Tibial nerve (tissue), 4 donors: ENCODE measurements at regions not wholly inside any gene's neighbourhood (a gene's known extent, or its start where the extent isn't known, plus 50 kb on each side); places are given as distances from the start of the nearest gene placed in this dataset.

Source experiments
- DNase-seq, 2 donors: peaks; one replicate each; pipeline ENCODE4 v3.0.0-alpha.2; 2019; ENCODE audit warnings: low spot score in 2 of 2
- H3K27ac ChIP-seq, 4 donors: fragments of 200-600 bp; sonication (generic) in 3 of 4; one replicate each; pipeline ENCODE4 v1.5.1; 2017 to 2019; ENCODE audit warnings: mild to moderate bottlenecking in 1 of 4
- H3K27me3 ChIP-seq, 2 donors: fragments of 200-600 bp; sonication (generic) in 1 of 2; one replicate each; pipeline versions ENCODE4 v1.5.1 to v1.6.0; 2017 to 2019
- H3K36me3 ChIP-seq, 3 donors: fragments of 200-600 bp; sonication (generic); one replicate each; pipeline ENCODE4 v1.5.1; 2018 to 2019
- H3K4me1 ChIP-seq, 4 donors: fragments of 200-600 bp; sonication (generic) in 3 of 4; one replicate each; pipeline ENCODE4 v1.5.1; 2017 to 2019
- H3K4me3 ChIP-seq, 4 donors: fragments of 200-600 bp; sonication (generic) in 3 of 4; one replicate each; pipeline ENCODE4 v1.5.1; 2017 to 2019; ENCODE audit warnings: mild to moderate bottlenecking in 1 of 4, moderate library complexity in 1 of 4
- H3K9me3 ChIP-seq, 4 donors: fragments of 200-600 bp; sonication (generic) in 3 of 4; one replicate each; pipeline ENCODE4 v1.5.1; 2017 to 2019
- CTCF ChIP-seq, 5 experiments: fragments of 200-600 bp in 3 of 5; fragments of 450-650 bp in 2 of 5; sonication (generic) in 3 of 5; IDR thresholded peaks; one replicate each; pipeline ENCODE4 v1.5.1; 2016 to 2019; ENCODE audit warnings: antibody characterized with exemption in 5 of 5, mild to moderate bottlenecking in 3 of 5, moderate library complexity in 2 of 5
- EP300 ChIP-seq, 2 donors: sonication (generic); formaldehyde crosslinking; IDR thresholded peaks; one replicate each; pipeline ENCODE4 v1.6.1; 2017; ENCODE audit warnings: antibody characterized with exemption in 2 of 2, mild to moderate bottlenecking in 1 of 2
- POLR2A ChIP-seq, 2 donors: fragments of 450-650 bp; IDR thresholded peaks; one replicate each; pipeline ENCODE4 v1.6.1; 2017; ENCODE audit warnings: antibody characterized with exemption in 2 of 2, mild to moderate bottlenecking in 2 of 2, moderate library complexity in 2 of 2
- WGBS, 2 donors: methylation state at CpG; one replicate each; pipeline ENCODE4 v1.1.5; 2018; 5-methylcytosine and 5-hydroxymethylcytosine counted together

GRCh38 chr5:118614731-118615456, 373.5 kb downstream of the DTWD2 start:
- H3K36me3 ChIP-seq: no peaks in the 10 kb centered on the region
- H3K9me3 ChIP-seq: no peaks in the 10 kb centered on the region
- no peak overlapping the region for H3K27ac ChIP-seq
- H3K4me1 ChIP-seq: no peaks in the 10 kb centered on the region
- no peak for DNase-seq
- no peak overlapping the region for H3K4me3 ChIP-seq
- no peaks in the 10 kb centered on the region for H3K27me3 ChIP-seq
- TF ChIP-seq CTCF (IDR thresholded peaks at IDR 0.05) (no peak), EP300 (IDR thresholded peaks at IDR 0.05) (no peak), POLR2A (IDR thresholded peaks at IDR 0.05) (no peak)
- 56 to 69% methylated on average over 9 of the region's 9 CpGs for WGBS, 2 donors

- no peaks in the 10 kb centered on the region for H3K4me1 ChIP-seq
- H3K27me3 ChIP-seq: no peaks in the 10 kb centered on the region
- 85 to 88% methylated on average over 5 of the region's 5 CpGs for WGBS, 2 donors
- no peaks in the 10 kb centered on the region for H3K36me3 ChIP-seq
- no peak overlapping the region for H3K27ac ChIP-seq
- DNase-seq: no peak
- H3K9me3 ChIP-seq: no peaks in the 10 kb centered on the region
- H3K4me3 ChIP-seq: no peak overlapping the region
- TF ChIP-seq EP300 (IDR thresholded peaks at IDR 0.05): no peak
- TF ChIP-seq CTCF (IDR thresholded peaks at IDR 0.05): no peak
- TF ChIP-seq POLR2A (IDR thresholded peaks at IDR 0.05): no peak
Measured at GRCh38 chr5:118611332-118611945, 376.9 kb downstream of the DTWD2 start.

GRCh38 chr5:118606940-118607339, 381.4 kb downstream of the DTWD2 start:
- no peaks in the 10 kb centered on the region for H3K4me1 ChIP-seq
- no peaks in the 10 kb centered on the region for H3K9me3 ChIP-seq
- TF ChIP-seq EP300 (IDR thresholded peaks at IDR 0.05): no peak
- no peak for TF ChIP-seq POLR2A (IDR thresholded peaks at IDR 0.05)
- TF ChIP-seq CTCF (IDR thresholded peaks at IDR 0.05): no peak
- H3K36me3 ChIP-seq: no peaks in the 10 kb centered on the region
- no peak overlapping the region for H3K4me3 ChIP-seq
- H3K27ac ChIP-seq: no peak overlapping the region
- no peak for DNase-seq
- no peaks in the 10 kb centered on the region for H3K27me3 ChIP-seq
- WGBS, 2 donors: 88 to 91% methylated on average over 7 of the region's 7 CpGs

- no peak for DNase-seq
- no peak for TF ChIP-seq POLR2A (IDR thresholded peaks at IDR 0.05)
- TF ChIP-seq EP300 (IDR thresholded peaks at IDR 0.05): no peak
- no peak for TF ChIP-seq CTCF (IDR thresholded peaks at IDR 0.05)
- WGBS, 2 donors: 59 to 88% methylated on average over 3 of the region's 3 CpGs
- H3K36me3 ChIP-seq: no peaks in the 10 kb centered on the region
- no peak overlapping the region for H3K27ac ChIP-seq
- H3K27me3 ChIP-seq: no peaks in the 10 kb centered on the region
- H3K4me3 ChIP-seq: no peak overlapping the region
- H3K4me1 ChIP-seq: no peaks in the 10 kb centered on the region
- H3K9me3 ChIP-seq: no peaks in the 10 kb centered on the region
Measured at GRCh38 chr5:118605761-118606160, 382.6 kb downstream of the DTWD2 start.

GRCh38 chr5:118604106-118604505, 384.2 kb downstream of the DTWD2 start:
- WGBS, 2 donors: 33 to 36% methylated on average over 1 to 2 of the region's 2 CpGs
- Histone ChIP-seq H3K27me3 (no peaks in the 10 kb centered on the region), H3K4me1 (no peaks in the 10 kb centered on the region), H3K9me3 (no peaks in the 10 kb centered on the region), H3K4me3 (no peak overlapping the region), H3K27ac (no peak overlapping the region), H3K36me3 (no peaks in the 10 kb centered on the region)
- no peak for DNase-seq
- TF ChIP-seq CTCF (IDR thresholded peaks at IDR 0.05) (no peak), EP300 (IDR thresholded peaks at IDR 0.05) (no peak)
